ENCODE measurements at regions not wholly inside any gene's neighbourhood (a gene's known extent, or its start where the extent isn't known, plus 50 kb on each side); places are given as distances from the start of the nearest gene placed in this dataset.
A peak's percentile ranks its signal among the peaks of the same experiment; 100 is the strongest.

- peak; percentile 87; the same call in 1 of the 2 replicates for TF ChIP-seq DMBX1 (CRISPR knock-in tag; IDR thresholded peaks at IDR 0.05; ENCODE audit: borderline replicate concordance)
- no peak for TF ChIP-seq ZBTB40 (IDR thresholded peaks at IDR 0.05)
- no peak for TF ChIP-seq ZBTB40 (CRISPR knock-in tag; IDR thresholded peaks at IDR 0.05)
- peak; percentile 51; the same call in 1 of the 2 replicates for TF ChIP-seq NR2C1 (IDR thresholded peaks at IDR 0.05)
- TF ChIP-seq NR2C1 (tag; IDR thresholded peaks at IDR 0.05): peak; percentile 80
- TF ChIP-seq, protein P1, sequence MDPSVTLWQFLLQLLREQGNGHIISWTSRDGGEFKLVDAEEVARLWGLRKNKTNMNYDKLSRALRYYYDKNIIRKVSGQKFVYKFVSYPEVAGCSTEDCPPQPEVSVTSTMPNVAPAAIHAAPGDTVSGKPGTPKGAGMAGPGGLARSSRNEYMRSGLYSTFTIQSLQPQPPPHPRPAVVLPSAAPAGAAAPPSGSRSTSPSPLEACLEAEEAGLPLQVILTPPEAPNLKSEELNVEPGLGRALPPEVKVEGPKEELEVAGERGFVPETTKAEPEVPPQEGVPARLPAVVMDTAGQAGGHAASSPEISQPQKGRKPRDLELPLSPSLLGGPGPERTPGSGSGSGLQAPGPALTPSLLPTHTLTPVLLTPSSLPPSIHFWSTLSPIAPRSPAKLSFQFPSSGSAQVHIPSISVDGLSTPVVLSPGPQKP (CRISPR knock-in tag; IDR thresholded peaks at IDR 0.05): no peak
- peak; percentile 41; the same call in 1 of the 2 replicates for TF ChIP-seq POLR2H (tag; IDR thresholded peaks at IDR 0.05; ENCODE audit: low read depth)
- no peak for TF ChIP-seq ZBTB17 (CRISPR knock-in tag; IDR thresholded peaks at IDR 0.05)
- peak; percentile 94 for TF ChIP-seq SMAD1 (IDR thresholded peaks at IDR 0.05; ENCODE audit: low read depth, low read length, partially characterized antibody)
- TF ChIP-seq MIER1 (IDR thresholded peaks at IDR 0.05; ENCODE audit: low read depth): no peak
- no peak; the same call in 1 of the 2 replicates for TF ChIP-seq ZBTB34 (CRISPR knock-in tag; IDR thresholded peaks at IDR 0.05)
- no peak; the same call in 1 of the 2 replicates for TF ChIP-seq ZNF232 (CRISPR knock-in tag; IDR thresholded peaks at IDR 0.05)
These were observed 241.4 kb downstream of the EDEM1 start (continued) for GRCh38 chr3:5428607-5429516.
